HCT116 (cell line): ENCODE measurements at regions not wholly inside any gene's neighbourhood (a gene's known extent, or its start where the extent isn't known, plus 50 kb on each side); places are given as distances from the start of the nearest gene placed in this dataset.

ENCODE experiments used
- ATAC-seq: fragments of 200-7000 bp; cut with Tn5 transposase; 2 replicates; pipeline ENCODE4 v1.9.1; 2020; ENCODE audit warnings: mild to moderate bottlenecking, moderate library complexity
- BruUV-seq: library from RNA; stranded (reverse); fragments of 400-500 nt; replicated peaks from 2 replicates; lab custom pipeline; 2021; lab: Mats Ljungman, UMichigan
- CTCF ChIA-PET: fragments of 300-600 bp; sonication (Branson Sonifier 250); formaldehyde crosslinking; loops from one replicate; lab custom pipeline; 2021; ENCODE audit warnings: antibody characterized with exemption; lab: Charles Lee
- POLR2A ChIA-PET: fragments of 300-600, 350-600 bp; sonication (Branson Sonifier 250); formaldehyde crosslinking; loops from one replicate; lab custom pipeline; 2021; ENCODE audit warnings: antibody characterized with exemption; lab: Charles Lee
- RAD21 ChIA-PET, 2 experiments: fragments of 300-600 bp; sonication (Branson Sonifier 250); formaldehyde crosslinking; loops; one replicate each; lab custom pipeline; 2023; ENCODE audit warnings: low total read pairs in 2 of 2; ENCODE audit not compliant: uncharacterized antibody in 2 of 2, unreplicated experiment in 2 of 2, low non-redundant PET in 1 of 2; lab: Charles Lee
- DNase-seq: peaks from one replicate; pipeline ENCODE4 v3.0.0-alpha.2; 2010; ENCODE audit warnings: low read depth, low spot score
- H2AFZ ChIP-seq: fragments of 200-600 bp; shearing (Covaris generic), sonication (generic); 2 replicates; pipeline ENCODE4 v1.6.1; 2017; ENCODE audit warnings: low read depth, mixed run types, mixed read lengths, antibody characterized with exemption, low read length; ENCODE audit not compliant: poor library complexity, severe bottlenecking
- H3K27ac ChIP-seq: 2 replicates; pipeline ENCODE4 v1.5.1; 2012; ENCODE audit warnings: low read depth, low read length
- H3K27me3 ChIP-seq: fragments of 200-600 bp; sonication (generic); 2 replicates; pipeline ENCODE4 v1.6.1; 2016; ENCODE audit warnings: mixed run types, low read length, mixed read lengths; ENCODE audit not compliant: insufficient read depth
- H3K36me3 ChIP-seq, 2 experiments: fragments of 200-500 bp in 1 of 2; fragments of 200-600 bp in 1 of 2; sonication (Bioruptor generic) in 1 of 2; sonication (generic) in 1 of 2; 2 replicates each; pipeline versions ENCODE4 v1.5.1 to v1.6.1; 2014 to 2016; ENCODE audit warnings: low read length in 2 of 2, inconsistent platforms in 1 of 2, mixed read lengths in 1 of 2, mixed run types in 1 of 2; ENCODE audit not compliant: insufficient read depth in 2 of 2, control insufficient read depth in 1 of 2
- H3K4me1 ChIP-seq, 2 experiments: fragments of 200-600 bp in 1 of 2; sonication (generic) in 1 of 2; 2 replicates each; pipeline versions ENCODE4 v1.5.1 to v1.6.1; 2012 to 2017; ENCODE audit warnings: low read length in 2 of 2, inconsistent platforms in 1 of 2, mild to moderate bottlenecking in 1 of 2, mixed read lengths in 1 of 2, mixed run types in 1 of 2, moderate library complexity in 1 of 2; ENCODE audit not compliant: insufficient read depth in 2 of 2, control insufficient read depth in 1 of 2
- H3K4me2 ChIP-seq: fragments of 200-600 bp; sonication (generic); 2 replicates; pipeline ENCODE4 v1.6.1; 2017; ENCODE audit warnings: mixed run types, low read length, mixed read lengths
- H3K4me3 ChIP-seq, 2 experiments: fragments of 200-600 bp in 1 of 2; sonication (generic) in 1 of 2; replicated peaks in 1 of 2; 2 replicates each; pipeline ENCODE4 v1.5.1; 2011 to 2016; ENCODE audit warnings: low read length in 2 of 2, control low read depth in 1 of 2, low read depth in 1 of 2, mild to moderate bottlenecking in 1 of 2, mixed read lengths in 1 of 2, mixed run types in 1 of 2
- H3K79me2 ChIP-seq: fragments of 200-600 bp; sonication (generic); 2 replicates; pipeline ENCODE4 v1.6.1; 2017; ENCODE audit warnings: mild to moderate bottlenecking, mixed run types, low read length, moderate library complexity, mixed read lengths; ENCODE audit not compliant: insufficient read depth
- H3K9ac ChIP-seq: fragments of 200-600 bp; sonication (generic); 2 replicates; pipeline ENCODE4 v1.6.1; 2016; ENCODE audit warnings: low read length, mixed read lengths
- H3K9me2 ChIP-seq: fragments of 200-600 bp; sonication (generic), shearing (Covaris generic); 2 replicates; pipeline ENCODE4 v1.6.1; 2017; ENCODE audit warnings: mixed run types, mild to moderate bottlenecking, moderate library complexity; ENCODE audit not compliant: insufficient read depth
- H3K9me3 ChIP-seq, 2 experiments: fragments of 200-500 bp in 1 of 2; fragments of 200-600 bp in 1 of 2; sonication (Bioruptor generic) in 1 of 2; sonication (generic) in 1 of 2; 2 replicates each; pipeline ENCODE4 v1.6.1; 2014 to 2017; ENCODE audit warnings: low read length in 2 of 2, mixed read lengths in 2 of 2, inconsistent platforms in 1 of 2, low read depth in 1 of 2, mild to moderate bottlenecking in 1 of 2, mixed run types in 1 of 2, moderate library complexity in 1 of 2; ENCODE audit not compliant: control insufficient read depth in 1 of 2, insufficient read depth in 1 of 2
- H4K20me1 ChIP-seq: fragments of 200-600 bp; sonication (generic), shearing (Covaris generic); 2 replicates; pipeline ENCODE4 v1.6.1; 2017; ENCODE audit warnings: mixed run types, mild to moderate bottlenecking, moderate library complexity; ENCODE audit not compliant: insufficient read depth
- CBX3 ChIP-seq: IDR thresholded peaks from 2 replicates; pipeline ENCODE4 v1.6.1; 2012; ENCODE audit warnings: low read depth
- EGR1 ChIP-seq: IDR thresholded peaks from 2 replicates; pipeline ENCODE4 v1.6.1; 2012; ENCODE audit warnings: low read depth
- EZH2phosphoT487 ChIP-seq: fragments of 200-600 bp; IDR thresholded peaks from 2 replicates; pipeline ENCODE4 v1.6.1; 2018; ENCODE audit warnings: antibody characterized with exemption, borderline replicate concordance
- FOSL1 ChIP-seq: IDR thresholded peaks from 2 replicates; pipeline ENCODE4 v1.6.1; 2012; ENCODE audit warnings: low read depth
- JUND ChIP-seq: IDR thresholded peaks from 2 replicates; pipeline ENCODE4 v1.6.1; 2012
- MAX ChIP-seq: IDR thresholded peaks from 2 replicates; pipeline ENCODE4 v1.6.1; 2012
- POLR2A ChIP-seq: IDR thresholded peaks from 2 replicates; pipeline ENCODE4 v1.7.0; 2011; ENCODE audit warnings: borderline replicate concordance; ENCODE audit not compliant: insufficient read depth, insufficient read length; ENCODE audit errors: extremely low read depth
- RAD21 ChIP-seq: IDR thresholded peaks from 2 replicates; pipeline ENCODE4 v1.6.1; 2012; ENCODE audit warnings: low read depth, mild to moderate bottlenecking
- SIN3A ChIP-seq: IDR thresholded peaks from 2 replicates; pipeline ENCODE4 v1.6.1; 2012; ENCODE audit warnings: low read depth
- SP1 ChIP-seq: IDR thresholded peaks from 2 replicates; pipeline ENCODE4 v1.6.1; 2012; ENCODE audit warnings: low read depth
- SRF ChIP-seq: IDR thresholded peaks from 2 replicates; pipeline ENCODE4 v1.6.1; 2012; ENCODE audit warnings: low read depth
- ZBTB33 ChIP-seq: IDR thresholded peaks from 2 replicates; pipeline ENCODE4 v1.6.1; 2011; ENCODE audit warnings: mild to moderate bottlenecking, low read length, moderate library complexity; ENCODE audit not compliant: insufficient replicate concordance; ENCODE audit errors: extremely low read depth
- ZNF274 ChIP-seq: fragments of 200-500 bp; sonication (Bioruptor generic); IDR thresholded peaks from 2 replicates; pipeline ENCODE4 v1.6.1; 2014; ENCODE audit warnings: mild to moderate bottlenecking, low read depth, low read length, inconsistent platforms
- intact Hi-C: fragments of 100-400 bp; cut with micrococcal nuclease; formaldehyde crosslinking; loops from 2 replicates; pipeline ENCODE4 v1.10.0; 2022
- TF ChIP-seq, protein P1 (sequence below): IDR thresholded peaks from 2 replicates; pipeline ENCODE4 v1.6.1; 2012; ENCODE audit warnings: low read depth
- TF ChIP-seq, protein P2 (sequence below): IDR thresholded peaks from 2 replicates; pipeline ENCODE4 v1.6.1; 2012

DNA sequence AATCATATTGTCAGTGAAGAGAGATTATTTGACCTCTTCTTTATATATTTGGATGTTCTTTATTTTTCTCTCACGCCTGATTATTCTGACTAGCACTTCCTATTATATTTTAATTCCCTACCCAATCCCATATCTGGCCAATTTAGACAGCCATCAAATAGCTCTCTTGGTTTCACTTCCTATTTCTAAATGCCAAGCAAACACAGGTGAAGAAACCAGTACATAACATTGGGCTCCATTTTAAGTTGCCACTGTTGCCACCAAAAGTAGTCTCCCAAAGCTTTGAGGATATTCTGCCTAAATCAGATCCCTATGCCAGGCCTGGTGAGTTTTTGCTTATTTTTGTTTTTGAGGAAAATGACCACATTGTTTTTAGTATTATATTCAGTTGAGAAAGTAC, 547.0 kb downstream of the MBD2 start:
- Histone ChIP-seq H3K4me3 (no peak overlapping the region), H4K20me1 (no peaks in the 10 kb centered on the region), H3K9ac (no peak overlapping the region), H3K27me3 (no peaks in the 10 kb centered on the region), H3K9me3 (peaks cover 0 to 8% of the 10 kb centered on the region in 2 experiments; a peak in 1 of 4 replicates), H3K4me1 (no peaks in the 10 kb centered on the region), H3K79me2 (no peaks in the 10 kb centered on the region), H2AFZ (no peak overlapping the region), H3K9me2 (no peaks in the 10 kb centered on the region), H3K36me3 (no peaks in the 10 kb centered on the region), H3K4me2 (no peak overlapping the region), H3K27ac (no peak overlapping the region)
- no TSS peak for BruUV-seq
- ChIA-PET RAD21 (no interaction called here), POLR2A (no interaction called here), CTCF (no interaction called here)
- DNase-seq: no peak
- ATAC-seq: no peak
- intact Hi-C loops: no loop called here
- TF ChIP-seq SIN3A (no peak), EZH2phosphoT487 (no peak), EGR1 (no peak), RAD21 (no peak), ZBTB33 (no peak), JUND (no peak), FOSL1 (no peak), CBX3 (no peak), ZNF274 (no peak), SP1 (no peak), POLR2A (no peak), SRF (no peak), MAX (no peak)
- TF ChIP-seq, protein P1, sequence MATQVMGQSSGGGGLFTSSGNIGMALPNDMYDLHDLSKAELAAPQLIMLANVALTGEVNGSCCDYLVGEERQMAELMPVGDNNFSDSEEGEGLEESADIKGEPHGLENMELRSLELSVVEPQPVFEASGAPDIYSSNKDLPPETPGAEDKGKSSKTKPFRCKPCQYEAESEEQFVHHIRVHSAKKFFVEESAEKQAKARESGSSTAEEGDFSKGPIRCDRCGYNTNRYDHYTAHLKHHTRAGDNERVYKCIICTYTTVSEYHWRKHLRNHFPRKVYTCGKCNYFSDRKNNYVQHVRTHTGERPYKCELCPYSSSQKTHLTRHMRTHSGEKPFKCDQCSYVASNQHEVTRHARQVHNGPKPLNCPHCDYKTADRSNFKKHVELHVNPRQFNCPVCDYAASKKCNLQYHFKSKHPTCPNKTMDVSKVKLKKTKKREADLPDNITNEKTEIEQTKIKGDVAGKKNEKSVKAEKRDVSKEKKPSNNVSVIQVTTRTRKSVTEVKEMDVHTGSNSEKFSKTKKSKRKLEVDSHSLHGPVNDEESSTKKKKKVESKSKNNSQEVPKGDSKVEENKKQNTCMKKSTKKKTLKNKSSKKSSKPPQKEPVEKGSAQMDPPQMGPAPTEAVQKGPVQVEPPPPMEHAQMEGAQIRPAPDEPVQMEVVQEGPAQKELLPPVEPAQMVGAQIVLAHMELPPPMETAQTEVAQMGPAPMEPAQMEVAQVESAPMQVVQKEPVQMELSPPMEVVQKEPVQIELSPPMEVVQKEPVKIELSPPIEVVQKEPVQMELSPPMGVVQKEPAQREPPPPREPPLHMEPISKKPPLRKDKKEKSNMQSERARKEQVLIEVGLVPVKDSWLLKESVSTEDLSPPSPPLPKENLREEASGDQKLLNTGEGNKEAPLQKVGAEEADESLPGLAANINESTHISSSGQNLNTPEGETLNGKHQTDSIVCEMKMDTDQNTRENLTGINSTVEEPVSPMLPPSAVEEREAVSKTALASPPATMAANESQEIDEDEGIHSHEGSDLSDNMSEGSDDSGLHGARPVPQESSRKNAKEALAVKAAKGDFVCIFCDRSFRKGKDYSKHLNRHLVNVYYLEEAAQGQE: no peak
- TF ChIP-seq, protein P2, sequence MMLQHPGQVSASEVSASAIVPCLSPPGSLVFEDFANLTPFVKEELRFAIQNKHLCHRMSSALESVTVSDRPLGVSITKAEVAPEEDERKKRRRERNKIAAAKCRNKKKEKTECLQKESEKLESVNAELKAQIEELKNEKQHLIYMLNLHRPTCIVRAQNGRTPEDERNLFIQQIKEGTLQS: no peak
